ENCODE measurements at regions not wholly inside any gene's neighbourhood (a gene's known extent, or its start where the extent isn't known, plus 50 kb on each side); places are given as distances from the start of the nearest gene placed in this dataset.

DNA sequence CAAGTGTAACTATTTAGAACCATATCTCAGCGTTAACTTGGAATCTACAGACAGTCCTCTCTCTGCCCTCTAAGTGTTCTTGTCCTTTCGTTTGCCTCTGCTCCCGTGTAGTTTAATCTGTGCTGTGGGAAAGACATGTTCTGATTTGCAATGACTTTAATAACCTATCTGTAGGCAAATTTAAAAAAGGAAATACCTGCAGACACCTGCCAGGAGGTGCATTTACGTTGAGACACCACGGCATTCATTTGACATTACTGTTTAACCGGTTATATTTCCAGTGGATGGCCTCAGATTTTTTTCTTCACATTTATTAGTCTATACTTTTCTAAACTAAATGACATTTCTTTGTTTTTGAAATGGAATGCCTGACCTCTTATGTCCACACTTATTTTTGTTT, 997.9 kb upstream of the PCDH7 start:
- TF ChIP-seq, protein P1, sequence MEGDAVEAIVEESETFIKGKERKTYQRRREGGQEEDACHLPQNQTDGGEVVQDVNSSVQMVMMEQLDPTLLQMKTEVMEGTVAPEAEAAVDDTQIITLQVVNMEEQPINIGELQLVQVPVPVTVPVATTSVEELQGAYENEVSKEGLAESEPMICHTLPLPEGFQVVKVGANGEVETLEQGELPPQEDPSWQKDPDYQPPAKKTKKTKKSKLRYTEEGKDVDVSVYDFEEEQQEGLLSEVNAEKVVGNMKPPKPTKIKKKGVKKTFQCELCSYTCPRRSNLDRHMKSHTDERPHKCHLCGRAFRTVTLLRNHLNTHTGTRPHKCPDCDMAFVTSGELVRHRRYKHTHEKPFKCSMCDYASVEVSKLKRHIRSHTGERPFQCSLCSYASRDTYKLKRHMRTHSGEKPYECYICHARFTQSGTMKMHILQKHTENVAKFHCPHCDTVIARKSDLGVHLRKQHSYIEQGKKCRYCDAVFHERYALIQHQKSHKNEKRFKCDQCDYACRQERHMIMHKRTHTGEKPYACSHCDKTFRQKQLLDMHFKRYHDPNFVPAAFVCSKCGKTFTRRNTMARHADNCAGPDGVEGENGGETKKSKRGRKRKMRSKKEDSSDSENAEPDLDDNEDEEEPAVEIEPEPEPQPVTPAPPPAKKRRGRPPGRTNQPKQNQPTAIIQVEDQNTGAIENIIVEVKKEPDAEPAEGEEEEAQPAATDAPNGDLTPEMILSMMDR (conservative IDR thresholded peaks at IDR 0.05; ENCODE audit: low read depth in 2 of 2) = no peak
- no peak for TF ChIP-seq POLR2AphosphoS5 (IDR thresholded peaks at IDR 0.05; ENCODE audit: low read depth)
